H54 (cell line): ENCODE measurements at regions not wholly inside any gene's neighbourhood (a gene's known extent, or its start where the extent isn't known, plus 50 kb on each side); places are given as distances from the start of the nearest gene placed in this dataset.

Source experiments
- DNase-seq: peaks from one replicate; pipeline ENCODE4 v3.0.0; 2011; ENCODE audit warnings: low spot score, mixed read lengths; ENCODE audit not compliant: insufficient read length
- FAIRE-seq: peaks from 3 replicates; lab custom pipeline; 2011; peaks lifted over from hg19 to GRCh38; lab: Jason Lieb, UNC
- POLR2A ChIP-seq: IDR thresholded peaks from 2 replicates; pipeline ENCODE4 v1.6.1; 2011; ENCODE audit warnings: low read depth, mild to moderate bottlenecking, low read length

DNA sequence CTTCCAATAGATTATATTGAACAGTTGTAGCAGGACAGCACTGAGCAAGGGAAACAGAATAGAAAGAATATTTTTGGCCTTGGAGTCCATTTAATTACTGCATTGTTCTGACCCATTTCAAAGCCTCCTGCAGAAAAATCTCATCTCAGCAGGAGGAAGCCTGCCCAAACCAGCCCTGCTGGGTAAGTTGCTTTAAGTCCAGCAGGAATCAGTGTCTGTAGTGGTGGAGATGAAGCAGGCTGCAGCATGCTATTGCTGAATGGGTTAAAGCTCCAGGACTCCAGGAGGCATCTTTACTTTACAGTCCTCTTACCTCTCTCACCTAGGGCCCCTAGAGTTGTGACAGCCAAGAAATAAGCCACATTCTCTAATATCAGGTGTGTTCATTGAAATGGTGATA lies 380.3 kb upstream of the THBS1 start:
- DNase-seq: no peak
- FAIRE-seq: no peak
- TF ChIP-seq POLR2A: no peak

DNA sequence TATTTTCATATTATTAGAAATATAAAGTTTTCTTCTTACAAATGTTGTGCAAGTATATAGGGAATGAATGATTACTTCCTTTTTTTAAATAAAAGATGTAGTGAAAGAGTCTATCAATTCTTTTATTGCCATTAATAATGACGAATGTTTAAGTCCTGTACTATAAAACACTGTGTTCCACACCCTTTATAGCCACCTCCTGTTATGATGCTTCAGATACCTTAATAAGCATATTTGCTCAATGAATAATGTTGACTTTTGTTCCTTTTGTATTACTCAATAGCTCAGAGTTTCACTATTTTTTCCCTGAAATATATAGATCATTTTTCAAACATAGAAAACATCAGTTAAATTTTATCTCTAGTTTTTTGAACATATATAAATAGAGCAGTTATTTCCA lies 378.2 kb upstream of the THBS1 start:
- TF ChIP-seq POLR2A: no peak
- DNase-seq (no peak), FAIRE-seq (no peak)

DNA sequence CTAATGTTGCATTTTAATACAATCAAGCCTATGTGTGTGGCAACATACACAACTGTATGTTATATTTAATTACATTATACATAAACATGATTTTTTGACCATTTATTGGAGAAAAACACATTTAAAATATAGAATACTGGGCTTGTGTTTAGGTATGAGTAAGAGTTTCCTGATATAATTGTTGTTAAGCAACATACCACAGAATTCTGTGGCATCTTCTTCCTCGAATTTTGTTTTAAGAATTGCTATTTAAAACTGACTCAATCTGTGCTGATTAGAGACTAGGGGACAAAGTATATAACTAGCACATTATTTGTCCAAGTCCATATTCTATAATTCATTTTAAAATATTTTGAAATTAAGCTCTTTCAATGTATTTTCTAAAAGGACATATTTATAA lies 376.8 kb upstream of the THBS1 start:
- DNase-seq (no peak), FAIRE-seq (no peak)
- no peak for TF ChIP-seq POLR2A

DNA sequence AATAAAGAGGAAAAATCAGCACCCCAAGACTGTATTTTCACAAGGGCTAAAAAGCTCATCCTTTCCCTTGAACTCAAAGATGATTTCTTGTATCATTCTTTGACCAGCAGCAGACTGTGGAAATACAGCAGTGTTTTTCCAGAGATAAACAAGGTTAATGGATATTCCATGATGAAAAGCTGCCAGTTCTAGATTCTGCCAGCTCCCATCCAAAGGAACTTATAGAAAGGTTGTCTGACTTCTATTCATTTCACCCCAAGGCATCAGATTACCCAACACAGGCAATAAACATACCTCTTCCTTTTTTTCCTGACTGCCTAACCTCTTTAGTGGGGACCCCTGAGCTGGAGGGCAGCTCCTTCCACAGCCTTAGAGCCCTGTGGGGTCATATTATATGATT lies 375.8 kb upstream of the THBS1 start:
- FAIRE-seq (no peak), DNase-seq (no peak)
- no peak for TF ChIP-seq POLR2A

DNA sequence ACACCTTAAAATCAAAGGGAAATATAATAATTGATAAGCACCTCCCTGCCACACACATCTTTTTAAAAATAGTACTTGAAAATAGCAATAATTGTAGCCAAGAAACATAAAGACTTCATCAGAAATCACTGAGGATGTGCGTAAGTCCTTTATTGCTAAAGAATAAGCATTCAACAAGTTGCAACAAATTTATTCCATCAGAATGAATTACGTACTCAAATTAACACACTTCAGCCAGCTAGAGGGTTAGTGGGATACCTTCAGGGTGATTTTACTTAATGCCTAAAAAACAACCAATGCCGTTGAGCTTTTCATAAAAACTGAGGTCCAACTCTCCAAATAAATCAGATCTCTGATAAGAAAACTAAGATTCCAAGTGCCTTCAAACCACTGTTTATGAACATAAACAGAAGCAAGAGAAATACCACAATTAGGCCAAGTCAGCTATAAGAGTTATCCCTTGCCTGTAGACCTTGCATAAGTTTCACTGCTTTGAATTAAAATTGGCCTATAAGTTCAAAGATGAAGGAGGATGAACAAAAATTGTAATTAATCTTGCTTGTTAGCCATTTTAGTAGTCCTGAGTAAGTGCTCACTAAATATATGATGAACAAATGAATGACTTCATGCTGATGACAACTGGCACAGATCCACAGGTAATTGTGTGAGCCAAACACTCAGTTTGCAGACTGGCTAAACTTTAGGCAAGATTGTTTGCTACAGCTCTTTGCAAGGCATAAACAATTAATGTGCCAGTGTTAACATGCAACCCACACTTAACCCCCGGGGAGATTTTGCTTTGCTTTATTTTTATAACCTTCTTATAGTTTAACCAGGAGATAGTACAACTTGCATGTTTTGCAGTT lies 375.1 kb upstream of the THBS1 start:
- FAIRE-seq: peak; percentile 30
- no peak for DNase-seq
- no peak for TF ChIP-seq POLR2A

DNA sequence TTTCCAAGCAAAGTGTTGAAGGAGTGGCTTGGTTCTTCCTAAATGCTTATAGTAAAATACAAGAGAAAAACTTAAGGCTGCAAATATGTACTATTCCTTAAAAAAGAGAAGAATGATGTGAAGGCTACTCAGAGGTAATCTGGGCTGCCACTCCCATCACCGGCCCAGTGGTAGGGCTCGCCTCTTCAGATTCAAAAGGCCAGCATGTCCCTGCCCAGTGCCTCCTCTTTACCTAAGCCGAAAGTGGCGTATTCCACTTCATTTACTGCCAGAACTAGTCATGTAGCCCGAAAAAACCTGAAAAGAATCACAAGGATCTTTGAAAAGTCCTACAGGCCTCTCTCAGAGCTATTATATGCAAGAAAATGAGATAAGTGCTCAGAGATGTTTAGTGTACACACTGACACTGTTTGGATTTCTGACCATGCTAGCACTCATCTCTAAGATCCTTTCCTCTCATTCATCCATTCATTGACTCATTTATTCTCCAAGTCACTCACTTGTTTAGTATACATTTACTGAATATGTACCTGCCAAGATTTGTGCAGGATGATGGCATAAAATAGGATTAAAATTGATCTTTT lies 373.3 kb upstream of the THBS1 start:
- no peak for DNase-seq
- TF ChIP-seq POLR2A: no peak
- FAIRE-seq: no peak

DNA sequence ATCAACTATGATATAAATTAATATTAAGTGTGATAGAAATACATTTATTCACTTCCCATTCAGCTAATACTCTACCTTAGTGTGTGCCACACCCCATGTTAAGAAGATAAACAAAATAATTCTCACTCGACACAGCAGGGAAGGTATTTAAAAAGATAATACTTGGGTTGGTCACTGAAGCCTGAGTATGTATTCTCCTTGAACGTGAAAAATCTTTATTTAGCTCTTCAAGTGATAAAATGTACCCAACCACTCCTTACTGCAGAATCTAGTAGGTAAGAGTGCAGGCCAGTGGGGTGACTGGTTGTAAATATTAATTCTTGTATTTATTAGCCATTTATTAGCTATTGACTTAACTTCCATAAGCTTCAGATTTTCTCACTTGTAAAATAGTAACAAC lies 372.7 kb upstream of the THBS1 start:
- no peak for TF ChIP-seq POLR2A
- DNase-seq: no peak
- no peak for FAIRE-seq

DNA sequence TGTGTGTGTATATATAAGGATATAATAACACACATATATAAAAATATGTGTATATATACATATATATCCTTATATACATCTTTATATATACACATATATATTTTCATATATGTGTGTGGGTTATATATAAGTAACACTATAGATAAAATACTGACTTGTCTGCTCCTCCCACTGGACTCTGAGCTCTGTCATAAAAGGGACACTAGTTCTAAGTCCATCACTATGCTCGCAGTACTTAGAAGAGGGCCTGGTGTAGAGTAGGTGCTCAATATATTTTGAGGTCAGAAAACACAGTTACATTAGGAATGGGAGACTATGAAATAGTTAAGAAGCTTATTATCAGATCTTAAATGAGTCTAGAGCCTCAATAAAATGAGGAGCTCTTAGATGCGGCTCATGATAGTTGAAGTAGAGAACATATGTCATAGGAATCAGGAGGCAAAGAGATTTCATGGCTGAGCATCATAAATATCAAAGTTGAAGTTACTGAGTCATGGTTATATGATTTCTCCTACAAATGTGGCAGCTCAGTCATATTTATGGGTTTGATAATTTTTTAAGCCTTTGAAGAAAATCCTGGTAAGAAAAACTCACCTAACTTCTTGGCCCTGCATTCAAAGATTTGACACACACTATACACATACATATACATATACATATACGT lies 371.2 kb upstream of the THBS1 start:
- no peak for TF ChIP-seq POLR2A
- DNase-seq (no peak), FAIRE-seq (no peak)

DNA sequence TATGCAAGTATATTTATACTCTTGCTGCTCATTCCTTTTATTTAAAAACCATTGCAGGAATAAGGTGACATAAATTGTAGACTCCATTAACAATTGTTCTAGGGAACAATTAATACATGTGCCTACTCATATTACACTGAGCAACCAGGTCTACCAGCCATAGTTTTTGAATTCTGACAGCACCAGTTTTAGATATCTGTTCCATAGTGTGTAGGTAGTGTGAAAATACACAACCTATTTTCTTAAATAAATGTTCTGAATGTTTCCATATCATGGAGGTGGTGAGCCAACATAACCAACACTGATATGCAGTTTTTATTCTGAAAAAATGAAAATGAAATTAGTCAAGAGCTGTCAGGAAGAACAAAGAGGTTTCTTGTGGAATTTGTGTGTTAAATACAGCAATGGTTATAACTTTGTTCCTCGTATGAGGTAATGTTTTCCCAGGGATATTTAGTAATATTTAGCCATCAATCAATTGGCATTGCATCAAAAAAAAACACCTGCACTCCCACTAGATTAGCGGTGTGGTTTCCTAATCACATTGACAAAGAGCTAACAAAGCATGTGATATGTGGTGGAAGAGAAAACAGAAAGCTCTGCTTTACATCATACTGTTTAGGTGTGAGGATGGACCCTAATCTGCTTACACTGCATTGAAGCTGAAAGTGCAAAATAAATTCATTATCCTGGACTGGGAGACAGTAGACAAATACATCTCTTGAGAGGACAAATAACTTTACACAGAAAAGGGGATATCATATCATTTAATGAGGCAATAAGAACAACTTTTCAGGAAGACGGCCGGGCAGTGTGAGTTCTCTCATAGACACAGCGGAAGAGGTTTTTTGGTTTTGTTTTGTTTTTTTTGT lies 369.5 kb upstream of the THBS1 start:
- TF ChIP-seq POLR2A: no peak
- FAIRE-seq: peak; percentile 20
- no peak for DNase-seq

DNA sequence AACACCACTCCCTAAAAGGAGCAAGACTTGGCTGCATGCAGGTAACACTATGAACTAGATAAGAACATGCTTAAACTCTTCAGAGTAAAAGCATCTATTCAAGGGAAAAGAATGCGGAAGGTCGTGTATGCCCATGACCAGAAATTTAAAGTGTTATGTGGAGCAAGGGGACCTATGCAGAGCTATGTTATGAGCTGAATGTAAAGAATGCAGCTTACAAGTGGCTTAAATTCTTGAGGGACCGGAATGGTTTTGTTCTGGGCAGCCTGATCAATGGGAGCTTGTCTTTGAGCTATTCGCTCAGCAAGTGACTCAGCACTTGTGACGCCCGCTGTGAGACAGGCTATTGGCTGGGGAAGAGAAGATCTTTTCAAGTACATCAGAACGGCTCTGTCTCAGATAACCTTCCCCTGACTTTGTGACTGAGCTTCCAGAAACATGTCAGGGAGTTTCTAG lies 367.5 kb upstream of the THBS1 start:
- FAIRE-seq (peak; percentile 100), DNase-seq (peak; percentile 22)
- TF ChIP-seq POLR2A: no peak

DNA sequence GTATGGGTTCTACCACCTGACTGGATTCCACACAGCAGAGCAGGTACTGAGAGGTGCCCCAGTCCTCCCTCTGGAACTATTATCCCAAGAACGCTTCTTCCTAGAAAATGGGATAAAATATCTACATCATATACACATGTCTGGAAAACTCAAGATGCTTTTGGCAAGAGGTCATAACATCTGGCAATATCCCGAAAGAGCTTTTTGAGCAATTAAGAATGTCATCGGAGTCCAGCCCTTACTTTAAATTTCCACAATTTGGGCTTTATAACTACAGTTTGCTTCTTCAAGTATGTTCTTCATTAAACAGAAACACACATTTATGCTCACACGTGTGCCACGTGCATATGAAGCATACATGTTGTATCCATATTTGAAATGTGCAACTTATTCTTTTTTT lies 365.9 kb upstream of the THBS1 start:
- TF ChIP-seq POLR2A: no peak
- DNase-seq: no peak
- FAIRE-seq: no peak

DNA sequence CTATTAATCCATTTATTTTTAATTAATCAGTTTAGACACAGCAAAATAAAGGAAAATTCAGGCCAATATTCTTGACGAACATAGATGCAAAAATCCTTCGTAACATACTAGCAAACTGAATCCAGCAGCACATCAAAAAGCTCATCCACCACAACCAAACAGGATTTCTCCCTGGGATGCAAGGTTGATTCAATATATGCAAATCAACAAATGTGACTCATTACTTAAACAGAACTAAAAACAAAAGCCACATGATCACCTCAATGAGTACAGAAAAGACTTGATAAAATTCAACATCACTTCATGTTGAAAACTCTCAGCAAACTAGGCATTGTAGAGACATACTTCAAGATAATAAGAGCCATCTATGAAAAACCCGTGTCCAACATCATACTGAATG lies 364.1 kb upstream of the THBS1 start:
- no peak for FAIRE-seq
- DNase-seq: no peak
- no peak for TF ChIP-seq POLR2A

DNA sequence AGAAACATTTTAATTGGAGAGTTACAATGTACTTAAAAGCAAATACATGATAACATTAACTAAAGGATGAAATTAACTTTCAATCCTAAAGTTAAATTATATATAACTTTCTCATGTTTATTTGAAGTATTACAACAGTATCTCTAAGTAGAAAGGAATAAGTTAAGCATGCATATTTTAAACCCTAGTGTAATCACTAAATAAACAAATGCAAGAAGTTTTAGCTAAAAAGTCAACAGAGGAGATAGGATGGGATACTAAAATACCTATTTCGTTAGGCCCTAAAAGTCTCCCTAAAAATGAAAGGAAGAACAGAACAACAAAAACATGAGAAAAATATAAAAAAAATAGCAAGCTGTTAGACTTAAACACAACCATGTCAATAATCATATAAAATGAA lies 361.3 kb upstream of the THBS1 start:
- no peak for TF ChIP-seq POLR2A
- DNase-seq: no peak
- no peak for FAIRE-seq
